Uterus (tissue), 3 donors: ENCODE measurements at regions not wholly inside any gene's neighbourhood (a gene's known extent, or its start where the extent isn't known, plus 50 kb on each side); places are given as distances from the start of the nearest gene placed in this dataset.

Source experiments
- DNase-seq, 2 donors: peaks; one replicate each; pipeline ENCODE4 v3.0.0-alpha.2; 2019 to 2020
- H3K27ac ChIP-seq, 2 donors: fragments of 200-600 bp; sonication (generic); 1 replicate in 1 of 2; 2 replicates in 1 of 2; pipeline ENCODE4 v1.5.1; 2016 to 2018
- H3K27me3 ChIP-seq, 2 donors: fragments of 200-600 bp; sonication (generic); one replicate each; pipeline ENCODE4 v1.5.1; 2018 to 2019; ENCODE audit warnings: control low read depth in 1 of 2
- H3K36me3 ChIP-seq, 2 donors: fragments of 200-600 bp; sonication (generic); one replicate each; pipeline ENCODE4 v1.5.1; 2019; ENCODE audit warnings: control low read depth in 1 of 2
- H3K4me1 ChIP-seq, 2 donors: fragments of 200-600 bp; sonication (generic); one replicate each; pipeline ENCODE4 v1.5.1; 2018 to 2019; ENCODE audit warnings: control low read depth in 1 of 2
- H3K4me3 ChIP-seq, 2 donors: fragments of 200-600 bp; sonication (generic); 1 replicate in 1 of 2; 2 replicates in 1 of 2; pipeline ENCODE4 v1.5.1; 2018 to 2019; ENCODE audit warnings: mild to moderate bottlenecking in 1 of 2
- H3K9me3 ChIP-seq, 2 donors: fragments of 200-600 bp; sonication (generic); one replicate each; pipeline ENCODE4 v1.5.1; 2019; ENCODE audit warnings: control low read depth in 1 of 2
- CTCF ChIP-seq, 4 experiments: fragments of 200-600 bp in 2 of 4; fragments of 450-650 bp in 2 of 4; sonication (generic) in 2 of 4; IDR thresholded peaks; one replicate each; pipeline ENCODE4 v1.5.1; 2016 to 2019; ENCODE audit warnings: antibody characterized with exemption in 4 of 4, mild to moderate bottlenecking in 2 of 4, moderate library complexity in 1 of 4
- POLR2A ChIP-seq, 2 donors: fragments of 450-650 bp; IDR thresholded peaks; one replicate each; pipeline ENCODE4 v1.6.1; 2016; ENCODE audit warnings: antibody characterized with exemption in 2 of 2, mild to moderate bottlenecking in 1 of 2, moderate library complexity in 1 of 2
- intact Hi-C: fragments of 100-400 bp; cut with DNase I; formaldehyde crosslinking; loops from one replicate; pipeline ENCODE4 v1.15.1; 2023; ENCODE audit warnings: low total_unique reads
- donor health status: DM: yes; HTN: yes; CAD: no.

DNA sequence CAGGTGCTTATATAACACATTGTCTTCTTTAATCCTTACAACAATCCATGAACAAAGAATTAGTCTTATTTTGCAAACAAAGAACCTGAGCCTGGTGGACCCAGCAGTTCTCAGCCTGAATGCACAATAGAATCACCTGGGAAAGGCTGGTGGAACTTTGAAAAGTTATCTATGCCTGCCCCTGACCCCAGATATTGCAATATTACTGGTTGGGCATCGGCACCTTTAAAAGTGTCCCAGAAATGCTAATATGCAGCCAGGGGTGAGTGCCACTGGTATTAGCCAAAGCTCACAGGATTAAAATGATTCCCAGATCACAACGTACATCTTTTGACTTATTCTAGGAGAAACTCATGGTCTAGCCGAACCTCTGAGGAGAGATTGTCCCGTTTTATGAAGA lies 268.8 kb downstream of the KLF5 start:
- Histone ChIP-seq H3K27me3 (no peaks in the 10 kb centered on the region), H3K9me3 (no peaks in the 10 kb centered on the region), H3K36me3 (no peaks in the 10 kb centered on the region), H3K4me3 (no peak overlapping the region), H3K27ac (no peak overlapping the region), H3K4me1 (no peaks in the 10 kb centered on the region)
- intact Hi-C loops: no loop called here
- DNase-seq: no peak
- TF ChIP-seq POLR2A (IDR thresholded peaks at IDR 0.05) (no peak), CTCF (IDR thresholded peaks at IDR 0.05) (no peak)

GRCh38 chr13:73325723-73326558 lies 267.1 kb downstream of the KLF5 start:
- Histone ChIP-seq H3K27ac (no peak overlapping the region), H3K4me3 (no peak overlapping the region), H3K27me3 (no peaks in the 10 kb centered on the region), H3K9me3 (no peaks in the 10 kb centered on the region), H3K36me3 (no peaks in the 10 kb centered on the region), H3K4me1 (no peaks in the 10 kb centered on the region)
- no peak for DNase-seq
- no peak for TF ChIP-seq CTCF (IDR thresholded peaks at IDR 0.05)
- no peak for TF ChIP-seq POLR2A (IDR thresholded peaks at IDR 0.05)
- intact Hi-C loops: no loop called here

GRCh38 chr13:73324842-73325722 lies 266.3 kb downstream of the KLF5 start:
- Histone ChIP-seq H3K9me3 (no peaks in the 10 kb centered on the region), H3K4me1 (no peaks in the 10 kb centered on the region), H3K36me3 (no peaks in the 10 kb centered on the region), H3K4me3 (no peak overlapping the region), H3K27me3 (no peaks in the 10 kb centered on the region), H3K27ac (no peak overlapping the region)
- TF ChIP-seq CTCF (IDR thresholded peaks at IDR 0.05) (no peak), POLR2A (IDR thresholded peaks at IDR 0.05) (no peak)
- DNase-seq: no peak
- intact Hi-C loops: no loop called here

GRCh38 chr13:73323615-73324014 lies 264.8 kb downstream of the KLF5 start:
- no peak overlapping the region for H3K4me3 ChIP-seq
- no peaks in the 10 kb centered on the region for H3K36me3 ChIP-seq
- H3K27ac ChIP-seq: no peak overlapping the region
- H3K9me3 ChIP-seq: no peaks in the 10 kb centered on the region
- intact Hi-C loops: no loop called here
- no peaks in the 10 kb centered on the region for H3K4me1 ChIP-seq
- no peaks in the 10 kb centered on the region for H3K27me3 ChIP-seq
- TF ChIP-seq POLR2A (IDR thresholded peaks at IDR 0.05): no peak
- no peak for TF ChIP-seq CTCF (IDR thresholded peaks at IDR 0.05)
- DNase-seq: no peak

DNA sequence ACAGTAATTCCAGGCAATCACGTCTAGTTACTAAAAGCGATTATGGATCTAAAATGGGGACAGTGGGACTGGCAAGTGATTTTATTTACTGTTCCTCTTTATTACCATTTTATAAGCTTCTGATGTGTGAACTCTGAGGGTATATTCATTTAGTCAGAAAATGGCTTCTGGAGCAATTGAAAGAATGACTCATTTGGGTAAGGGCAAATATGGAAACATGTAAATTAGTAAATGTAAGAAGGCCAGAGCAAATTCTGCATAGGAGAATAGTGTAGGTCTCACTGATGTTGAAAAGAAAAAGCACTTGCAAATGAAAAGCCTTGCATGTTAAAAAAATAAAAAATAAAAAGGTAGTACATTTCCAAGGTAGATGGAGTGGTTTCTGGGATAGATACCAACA lies 262.2 kb downstream of the KLF5 start:
- H3K27ac ChIP-seq: no peak overlapping the region
- TF ChIP-seq CTCF (IDR thresholded peaks at IDR 0.05): no peak
- no peak for TF ChIP-seq POLR2A (IDR thresholded peaks at IDR 0.05)
- no peaks in the 10 kb centered on the region for H3K9me3 ChIP-seq
- H3K36me3 ChIP-seq: no peaks in the 10 kb centered on the region
- H3K27me3 ChIP-seq: no peaks in the 10 kb centered on the region
- intact Hi-C loops: no loop called here
- no peaks in the 10 kb centered on the region for H3K4me1 ChIP-seq
- no peak for DNase-seq
- H3K4me3 ChIP-seq: no peak overlapping the region
